GM12878 (cell line): ENCODE measurements at regions not wholly inside any gene's neighbourhood (a gene's known extent, or its start where the extent isn't known, plus 50 kb on each side); places are given as distances from the start of the nearest gene placed in this dataset.

Experiments
- ATAC-seq: fragments of 200-7000 bp; cut with Tn5 transposase; 3 replicates; pipeline ENCODE4 v1.9.1; 2020; ENCODE audit warnings: mild to moderate bottlenecking, moderate library complexity
- BruUV-seq: library from RNA; stranded (reverse); fragments of 400-500 nt; replicated peaks from 2 replicates; lab custom pipeline; 2021; lab: Mats Ljungman, UMichigan
- CTCF ChIA-PET: fragments of 300-600 bp; sonication (Branson Sonifier 250); formaldehyde crosslinking; extraction: SDS; loops from one replicate; lab custom pipeline; 2021; ENCODE audit warnings: inconsistent platforms; lab: Yijun Ruan, JAX
- POLR2A ChIA-PET: fragments of 350-600 bp; formaldehyde crosslinking; extraction: SDS; loops from one replicate; lab custom pipeline; 2021; ENCODE audit warnings: inconsistent platforms; lab: Charles Lee
- RAD21 ChIA-PET: fragments of 300-600 bp; sonication (Branson Sonifier 250); formaldehyde crosslinking; loops from one replicate; lab custom pipeline; 2023; ENCODE audit warnings: antibody characterized with exemption; ENCODE audit not compliant: unreplicated experiment; lab: Charles Lee
- SMC1A ChIA-PET: fragments of 300-600 bp; sonication (Branson Sonifier 250); formaldehyde crosslinking; loops from one replicate; lab custom pipeline; 2023; ENCODE audit not compliant: unreplicated experiment, uncharacterized antibody; lab: Charles Lee
- DNase-seq: peaks from one replicate; pipeline ENCODE4 v3.0.0-alpha.2; 2011; ENCODE audit warnings: low read depth, low spot score
- FAIRE-seq: peaks from 3 replicates; lab custom pipeline; 2011; peaks lifted over from hg19 to GRCh38; lab: Jason Lieb, UNC
- H2AFZ ChIP-seq: 2 replicates; pipeline ENCODE4 v1.6.0; 2011; ENCODE audit warnings: low read depth, low read length, control low read depth; ENCODE audit not compliant: control insufficient read depth
- H3K27ac ChIP-seq: 2 replicates; pipeline ENCODE4 v1.5.1; 2011; ENCODE audit warnings: control low read depth; ENCODE audit not compliant: control insufficient read depth, insufficient read depth
- H3K27me3 ChIP-seq, 2 experiments: replicated peaks in 1 of 2; 2 replicates each; pipeline versions ENCODE4 v1.6.0 to v1.6.1; 2011; ENCODE audit warnings: low read length in 1 of 2; ENCODE audit not compliant: control insufficient read depth in 2 of 2, insufficient read depth in 2 of 2
- H3K36me3 ChIP-seq, 2 experiments: 2 replicates each; pipeline ENCODE4 v1.5.1; 2011; ENCODE audit warnings: low read length in 1 of 2; ENCODE audit not compliant: control insufficient read depth in 2 of 2, insufficient read depth in 2 of 2
- H3K4me1 ChIP-seq: 2 replicates; pipeline ENCODE4 v1.6.1; 2011; ENCODE audit warnings: mild to moderate bottlenecking, low read length, moderate library complexity, mixed read lengths; ENCODE audit not compliant: control insufficient read depth, insufficient read depth
- H3K4me2 ChIP-seq: 2 replicates; pipeline ENCODE4 v1.6.0; 2011; ENCODE audit warnings: control low read depth; ENCODE audit not compliant: control insufficient read depth, insufficient read depth
- H3K4me3 ChIP-seq: fragments of 200-600 bp; sonication (generic); 2 replicates; pipeline ENCODE4 v1.5.1; 2016
- H3K79me2 ChIP-seq: 2 replicates; pipeline ENCODE4 v1.6.0; 2011; ENCODE audit warnings: low read length; ENCODE audit not compliant: control insufficient read depth, insufficient read depth
- H3K9ac ChIP-seq: 2 replicates; pipeline ENCODE4 v1.8.0; 2011; ENCODE audit warnings: low read length, control low read depth, mixed read lengths; ENCODE audit not compliant: control insufficient read depth, insufficient read depth
- H3K9me3 ChIP-seq: replicated peaks from 3 replicates; pipeline ENCODE4 v1.5.1; 2011; ENCODE audit warnings: mild to moderate bottlenecking, low read length; ENCODE audit not compliant: control insufficient read depth, insufficient read depth
- H4K20me1 ChIP-seq: 2 replicates; pipeline ENCODE4 v1.6.0; 2011; ENCODE audit not compliant: control insufficient read depth, insufficient read depth
- CREB1 ChIP-seq: IDR thresholded peaks from 2 replicates; pipeline ENCODE4 v1.6.1; 2012; ENCODE audit warnings: low read depth, mild to moderate bottlenecking, inconsistent platforms
- GATAD2B ChIP-seq: fragments of 450-650 bp; conservative IDR thresholded peaks from 2 replicates; pipeline ENCODE4 v1.6.1; 2017; ENCODE audit warnings: low read depth, mild to moderate bottlenecking, moderate library complexity
- IKZF2 ChIP-seq, 2 experiments: fragments of 450-650 bp; IDR thresholded peaks; 2 replicates each; pipeline ENCODE4 v1.6.1; 2017; ENCODE audit warnings: mild to moderate bottlenecking in 2 of 2, moderate library complexity in 2 of 2
- NR2F1 ChIP-seq: fragments of 450-650 bp; conservative IDR thresholded peaks from 2 replicates; pipeline ENCODE4 v1.6.1; 2017; ENCODE audit warnings: mild to moderate bottlenecking
- RELA ChIP-seq: fragments of 450-650 bp; IDR thresholded peaks from 2 replicates; pipeline ENCODE4 v1.8.0; 2014; ENCODE audit warnings: borderline replicate concordance; ENCODE audit not compliant: partially characterized antibody
- SUZ12 ChIP-seq: fragments of 200-600 bp; sonication (generic); IDR thresholded peaks from one replicate; pipeline ENCODE4 v1.6.1; 2018; ENCODE audit warnings: antibody characterized with exemption, mild to moderate bottlenecking; ENCODE audit not compliant: unreplicated experiment
- ZSCAN29 ChIP-seq: fragments of 450-650 bp; IDR thresholded peaks from 2 replicates; pipeline ENCODE4 v1.6.1; 2017; ENCODE audit warnings: mild to moderate bottlenecking, moderate library complexity
- WGBS: methylation state at CpG from one replicate; pipeline ENCODE4 v1.1.6; 2016; ENCODE audit warnings: low lambda C conversion rate; ENCODE audit not compliant: insufficient replicate concordance, insufficient coverage; ENCODE audit errors: missing lambda C conversion rate; 5-methylcytosine and 5-hydroxymethylcytosine counted together
- in situ Hi-C: fragments of 300-500 bp; cut with MboI; formaldehyde crosslinking; loops from 9 replicates; pipeline ENCODE4 v1.14.3; 2018; ENCODE audit warnings: mixed read lengths
- intact Hi-C: fragments of 100-400 bp; cut with micrococcal nuclease; formaldehyde crosslinking; loops from one replicate; pipeline ENCODE4 v1.14.2; 2022; ENCODE audit not compliant: unreplicated experiment
- TF ChIP-seq, protein P1 (sequence below): fragments of 450-650 bp; IDR thresholded peaks from 2 replicates; pipeline ENCODE4 v1.6.1; 2017; ENCODE audit warnings: borderline replicate concordance
- TF ChIP-seq, protein P2 (sequence below), 3 experiments: IDR thresholded peaks in 2 of 3; conservative IDR thresholded peaks in 1 of 3; 2 replicates each; pipeline ENCODE4 v1.5.1; 2011; ENCODE audit warnings: low read depth in 3 of 3, low read length in 3 of 3, mild to moderate bottlenecking in 3 of 3, control low read depth in 2 of 3, moderate library complexity in 2 of 3, inconsistent platforms in 1 of 3, mixed read lengths in 1 of 3; ENCODE audit not compliant: control insufficient read depth in 2 of 3, insufficient read depth in 1 of 3; ENCODE audit errors: extremely low read depth in 1 of 3

DNA sequence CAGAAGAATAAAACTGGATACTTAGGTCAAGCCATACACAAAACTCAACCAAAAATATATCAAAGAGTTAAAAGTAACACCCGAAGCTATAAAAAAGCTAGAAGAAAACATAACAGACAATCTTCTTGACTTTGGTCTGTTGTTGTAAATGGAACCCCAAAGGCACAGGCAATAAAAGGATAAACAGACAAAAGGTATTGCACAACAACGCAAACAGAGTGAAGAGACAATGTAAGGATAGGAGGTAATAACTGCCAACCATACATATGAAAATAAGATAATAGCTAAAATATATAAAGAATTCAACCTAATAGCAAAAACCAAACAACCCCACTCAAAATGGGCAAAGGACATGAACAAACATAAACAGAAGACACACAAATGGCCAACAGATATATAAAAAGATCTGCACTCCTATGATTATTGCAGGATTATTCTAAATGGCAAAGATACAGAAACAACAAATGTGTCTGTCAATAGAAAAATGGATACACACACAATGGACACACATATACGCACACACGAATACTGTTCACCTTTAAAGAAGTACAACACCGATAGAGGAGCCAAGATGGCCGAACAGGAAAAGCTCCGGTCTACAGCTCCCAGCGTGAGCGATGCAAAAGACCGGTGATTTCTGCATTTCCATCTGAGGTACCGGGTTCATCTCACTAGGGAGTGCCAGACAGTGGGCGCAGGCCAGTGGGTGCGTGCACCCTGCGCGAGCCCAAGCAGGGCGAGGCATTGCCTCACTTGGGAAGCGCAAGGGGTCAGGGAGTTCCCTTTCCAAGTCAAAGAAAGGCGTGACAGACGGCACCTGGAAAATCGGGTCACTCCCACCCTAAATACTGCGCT lies 1137.1 kb downstream of the FSCB start:
- Histone ChIP-seq H3K27me3 (no peaks in the 10 kb centered on the region), H3K4me3 (no peak overlapping the region), H3K9me3 (no peaks in the 10 kb centered on the region), H3K36me3 (no peaks in the 10 kb centered on the region), H4K20me1 (no peaks in the 10 kb centered on the region), H2AFZ (no peak overlapping the region), H3K4me1 (no peaks in the 10 kb centered on the region), H3K4me2 (no peak overlapping the region), H3K27ac (no peak overlapping the region), H3K79me2 (no peaks in the 10 kb centered on the region), H3K9ac (no peak overlapping the region)
- DNase-seq (no peak), ATAC-seq (no peak), FAIRE-seq (no peak)
- intact Hi-C loops: no loop called here
- ChIA-PET POLR2A (no interaction called here), CTCF (no interaction called here), SMC1A (no interaction called here), RAD21 (no interaction called here)
- WGBS: 59% methylated on average over 21 of the region's 21 CpGs
- TF ChIP-seq RELA: no peak
- no peak for TF ChIP-seq SUZ12
- TF ChIP-seq, protein P1, sequence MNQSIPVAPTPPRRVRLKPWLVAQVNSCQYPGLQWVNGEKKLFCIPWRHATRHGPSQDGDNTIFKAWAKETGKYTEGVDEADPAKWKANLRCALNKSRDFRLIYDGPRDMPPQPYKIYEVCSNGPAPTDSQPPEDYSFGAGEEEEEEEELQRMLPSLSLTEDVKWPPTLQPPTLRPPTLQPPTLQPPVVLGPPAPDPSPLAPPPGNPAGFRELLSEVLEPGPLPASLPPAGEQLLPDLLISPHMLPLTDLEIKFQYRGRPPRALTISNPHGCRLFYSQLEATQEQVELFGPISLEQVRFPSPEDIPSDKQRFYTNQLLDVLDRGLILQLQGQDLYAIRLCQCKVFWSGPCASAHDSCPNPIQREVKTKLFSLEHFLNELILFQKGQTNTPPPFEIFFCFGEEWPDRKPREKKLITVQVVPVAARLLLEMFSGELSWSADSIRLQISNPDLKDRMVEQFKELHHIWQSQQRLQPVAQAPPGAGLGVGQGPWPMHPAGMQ: no peak
- TF ChIP-seq GATAD2B: no peak
- no peak for TF ChIP-seq IKZF2 (IDR thresholded peaks at IDR 0.05)
- in situ Hi-C loops: no loop called here
- BruUV-seq: no TSS peak

DNA sequence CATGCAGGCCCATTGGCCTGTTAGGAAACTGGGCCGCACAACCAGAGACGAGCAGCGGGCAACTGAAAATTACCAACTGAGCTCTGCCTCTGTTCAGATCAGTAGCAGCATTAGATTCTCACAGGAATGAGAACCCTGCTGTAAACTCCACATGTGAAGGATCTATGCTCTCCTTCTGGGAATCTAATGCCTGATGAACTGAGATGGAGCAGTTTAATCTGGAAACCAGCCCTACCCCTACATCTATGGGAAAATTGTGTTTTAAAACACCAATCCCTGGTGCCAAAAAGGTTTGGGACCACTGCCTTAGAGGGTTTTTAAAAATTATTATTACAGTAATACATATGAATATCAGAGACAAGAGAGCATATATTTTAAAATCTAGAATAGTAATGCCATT lies 1144.5 kb downstream of the FSCB start:
- CTCF ChIA-PET: no interaction called here
- H4K20me1 ChIP-seq: no peaks in the 10 kb centered on the region
- in situ Hi-C loops: no loop called here
- no peak for DNase-seq
- WGBS: 39% methylated on average over 3 of the region's 3 CpGs
- intact Hi-C loops: no loop called here
- TF ChIP-seq NR2F1 (no peak), ZSCAN29 (no peak), CREB1 (no peak)
- TF ChIP-seq, protein P2, sequence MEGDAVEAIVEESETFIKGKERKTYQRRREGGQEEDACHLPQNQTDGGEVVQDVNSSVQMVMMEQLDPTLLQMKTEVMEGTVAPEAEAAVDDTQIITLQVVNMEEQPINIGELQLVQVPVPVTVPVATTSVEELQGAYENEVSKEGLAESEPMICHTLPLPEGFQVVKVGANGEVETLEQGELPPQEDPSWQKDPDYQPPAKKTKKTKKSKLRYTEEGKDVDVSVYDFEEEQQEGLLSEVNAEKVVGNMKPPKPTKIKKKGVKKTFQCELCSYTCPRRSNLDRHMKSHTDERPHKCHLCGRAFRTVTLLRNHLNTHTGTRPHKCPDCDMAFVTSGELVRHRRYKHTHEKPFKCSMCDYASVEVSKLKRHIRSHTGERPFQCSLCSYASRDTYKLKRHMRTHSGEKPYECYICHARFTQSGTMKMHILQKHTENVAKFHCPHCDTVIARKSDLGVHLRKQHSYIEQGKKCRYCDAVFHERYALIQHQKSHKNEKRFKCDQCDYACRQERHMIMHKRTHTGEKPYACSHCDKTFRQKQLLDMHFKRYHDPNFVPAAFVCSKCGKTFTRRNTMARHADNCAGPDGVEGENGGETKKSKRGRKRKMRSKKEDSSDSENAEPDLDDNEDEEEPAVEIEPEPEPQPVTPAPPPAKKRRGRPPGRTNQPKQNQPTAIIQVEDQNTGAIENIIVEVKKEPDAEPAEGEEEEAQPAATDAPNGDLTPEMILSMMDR (IDR thresholded peaks at IDR 0.05 in 2 of 3, conservative IDR thresholded peaks at IDR 0.05 in 1 of 3; ENCODE audit: control insufficient read depth in 2 of 3, extremely low read depth in 1 of 3, insufficient read depth in 1 of 3, low read depth in 3 of 3, low read length in 3 of 3): no peak
- TF ChIP-seq, all 136 proteins: peak for 0
- Histone ChIP-seq H3K79me2 (no peaks in the 10 kb centered on the region), H3K9ac (no peak overlapping the region), H3K4me3 (no peak overlapping the region), H3K4me2 (no peak overlapping the region), H3K4me1 (no peaks in the 10 kb centered on the region), H3K36me3 (no peaks in the 10 kb centered on the region), H3K27ac (no peak overlapping the region), H2AFZ (no peak overlapping the region), H3K9me3 (no peaks in the 10 kb centered on the region), H3K27me3 (no peaks in the 10 kb centered on the region)
- FAIRE-seq (no peak), ATAC-seq (no peak)
- SMC1A ChIA-PET: no interaction called here
- POLR2A ChIA-PET: no interaction called here
- BruUV-seq: no TSS peak
- RAD21 ChIA-PET: no interaction called here
